22Rv1 (cell line): ENCODE measurements at regions not wholly inside any gene's neighbourhood (a gene's known extent, or its start where the extent isn't known, plus 50 kb on each side); places are given as distances from the start of the nearest gene placed in this dataset.

Experiments
- H3K27ac ChIP-seq: fragments of 450-650 bp; 2 replicates; pipeline ENCODE4 v1.5.1; 2017
- ZFX ChIP-seq: fragments of 450-650 bp; IDR thresholded peaks from 2 replicates; pipeline ENCODE4 v1.6.1; 2017; ENCODE audit warnings: antibody characterized with exemption, borderline replicate concordance
- TF ChIP-seq, protein P1 (sequence below): fragments of 450-650 bp; IDR thresholded peaks from 2 replicates; pipeline ENCODE4 v1.5.1; 2017; ENCODE audit warnings: mild to moderate bottlenecking

DNA sequence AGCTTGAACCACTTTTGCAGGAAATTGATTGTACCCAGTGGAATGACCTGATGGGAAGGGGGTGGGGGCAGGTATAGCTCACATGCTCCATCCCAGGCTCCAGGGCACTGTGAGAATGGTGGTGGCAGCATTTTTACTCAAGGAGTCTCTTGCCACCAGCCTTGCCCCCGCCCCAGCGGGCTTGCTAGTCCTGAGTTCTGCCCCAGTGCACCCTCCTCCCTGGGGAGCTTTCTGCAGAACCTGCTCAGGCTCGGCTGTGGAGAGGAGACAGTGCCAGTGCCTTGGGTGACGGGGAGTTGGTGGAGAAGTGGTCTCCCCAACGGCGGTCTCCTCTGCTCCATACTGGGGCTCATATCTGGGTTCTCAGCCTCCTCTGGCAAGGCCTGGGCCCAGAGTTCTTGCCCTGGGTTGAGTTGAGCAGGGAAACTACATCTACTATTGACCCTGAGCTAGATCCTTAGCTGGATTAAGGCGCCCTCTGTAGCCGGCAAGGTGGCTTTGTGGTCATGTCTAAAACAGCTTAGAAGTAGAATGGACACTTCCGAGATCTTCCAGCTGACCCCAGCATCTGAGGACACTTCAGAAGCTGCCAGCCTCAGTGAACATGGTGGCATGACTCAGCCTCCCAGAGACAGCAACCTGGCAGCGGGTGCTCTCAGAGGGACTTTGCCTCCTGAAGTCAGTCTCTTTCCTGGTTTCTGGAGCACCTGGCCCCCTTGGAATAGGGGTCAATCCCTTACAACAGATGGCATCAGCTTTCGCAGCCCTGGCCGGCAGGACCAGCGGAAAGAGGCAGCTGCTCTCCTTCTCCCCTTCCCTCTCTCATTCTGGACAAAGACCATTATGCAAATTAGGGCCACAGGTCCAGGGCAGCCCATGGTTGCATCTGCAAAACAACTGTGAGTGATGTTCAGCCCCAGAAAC is 363.4 kb upstream of the MKI67 start:
- TF ChIP-seq ZFX: no peak
- TF ChIP-seq, protein P1, sequence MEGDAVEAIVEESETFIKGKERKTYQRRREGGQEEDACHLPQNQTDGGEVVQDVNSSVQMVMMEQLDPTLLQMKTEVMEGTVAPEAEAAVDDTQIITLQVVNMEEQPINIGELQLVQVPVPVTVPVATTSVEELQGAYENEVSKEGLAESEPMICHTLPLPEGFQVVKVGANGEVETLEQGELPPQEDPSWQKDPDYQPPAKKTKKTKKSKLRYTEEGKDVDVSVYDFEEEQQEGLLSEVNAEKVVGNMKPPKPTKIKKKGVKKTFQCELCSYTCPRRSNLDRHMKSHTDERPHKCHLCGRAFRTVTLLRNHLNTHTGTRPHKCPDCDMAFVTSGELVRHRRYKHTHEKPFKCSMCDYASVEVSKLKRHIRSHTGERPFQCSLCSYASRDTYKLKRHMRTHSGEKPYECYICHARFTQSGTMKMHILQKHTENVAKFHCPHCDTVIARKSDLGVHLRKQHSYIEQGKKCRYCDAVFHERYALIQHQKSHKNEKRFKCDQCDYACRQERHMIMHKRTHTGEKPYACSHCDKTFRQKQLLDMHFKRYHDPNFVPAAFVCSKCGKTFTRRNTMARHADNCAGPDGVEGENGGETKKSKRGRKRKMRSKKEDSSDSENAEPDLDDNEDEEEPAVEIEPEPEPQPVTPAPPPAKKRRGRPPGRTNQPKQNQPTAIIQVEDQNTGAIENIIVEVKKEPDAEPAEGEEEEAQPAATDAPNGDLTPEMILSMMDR: no peak
- no peak overlapping the region for H3K27ac ChIP-seq

DNA sequence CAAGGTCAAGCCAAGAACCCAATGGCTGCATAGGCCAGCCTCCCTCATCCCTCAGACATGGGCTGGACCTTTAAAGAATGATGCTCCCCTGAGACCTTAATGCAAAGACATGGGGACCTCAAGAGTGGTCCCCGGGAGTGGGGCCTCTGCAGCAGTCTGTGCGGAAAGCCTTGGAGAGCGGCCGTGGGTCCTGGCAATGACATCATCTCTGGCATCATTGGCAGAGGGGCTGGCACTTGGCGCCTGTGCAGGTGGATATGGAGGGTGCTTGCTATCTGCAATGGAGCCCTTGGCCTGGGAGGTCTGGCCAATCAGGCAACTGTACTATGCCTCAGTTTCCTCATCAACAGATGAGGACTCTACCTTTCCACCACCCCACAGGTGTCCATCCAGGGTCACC is 365.5 kb upstream of the MKI67 start:
- no peak for TF ChIP-seq ZFX
- TF ChIP-seq, protein P1: no peak
- no peak overlapping the region for H3K27ac ChIP-seq

DNA sequence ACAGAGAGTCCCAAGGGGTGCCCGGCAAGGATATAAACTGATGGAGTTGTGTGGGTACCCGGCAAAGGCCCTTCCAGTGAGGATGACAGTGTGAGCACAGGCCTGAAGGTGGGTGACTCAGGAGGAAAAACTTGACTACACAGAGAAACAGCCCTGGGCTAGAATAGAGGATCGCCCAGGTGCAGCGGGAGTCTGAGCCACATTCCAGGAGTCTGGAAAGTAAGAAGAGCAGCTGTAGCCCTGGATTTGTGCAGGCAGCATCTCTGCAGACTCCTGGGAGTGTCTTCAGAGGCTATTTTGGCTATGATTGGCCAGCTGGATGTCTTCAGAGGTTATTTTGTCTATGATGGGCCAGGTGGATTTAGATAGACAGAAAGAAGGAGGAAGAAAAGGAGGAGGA is 367.6 kb upstream of the MKI67 start:
- TF ChIP-seq, protein P1: no peak
- TF ChIP-seq ZFX: no peak
- no peak overlapping the region for H3K27ac ChIP-seq

DNA sequence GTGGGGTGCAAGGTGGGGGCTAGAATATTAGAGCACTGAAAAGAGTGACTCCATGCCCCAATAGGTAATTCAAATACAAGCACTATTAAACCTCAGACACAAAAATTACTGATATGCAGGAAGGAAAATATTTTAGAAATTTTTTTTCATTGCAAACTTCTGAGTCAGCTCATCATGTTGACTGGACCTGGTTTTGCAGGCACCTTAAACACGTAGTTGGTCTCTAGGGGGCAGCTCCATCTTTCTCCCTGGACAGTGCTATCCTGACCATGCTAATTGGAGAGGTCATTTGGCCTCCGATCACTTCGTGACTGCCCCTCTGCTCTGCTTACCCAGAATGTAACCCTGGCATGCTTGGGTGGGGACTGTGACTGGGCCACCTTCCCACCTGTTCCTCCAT is 368.4 kb upstream of the MKI67 start:
- no peak for TF ChIP-seq ZFX
- TF ChIP-seq, protein P1: no peak
- no peak overlapping the region for H3K27ac ChIP-seq

DNA sequence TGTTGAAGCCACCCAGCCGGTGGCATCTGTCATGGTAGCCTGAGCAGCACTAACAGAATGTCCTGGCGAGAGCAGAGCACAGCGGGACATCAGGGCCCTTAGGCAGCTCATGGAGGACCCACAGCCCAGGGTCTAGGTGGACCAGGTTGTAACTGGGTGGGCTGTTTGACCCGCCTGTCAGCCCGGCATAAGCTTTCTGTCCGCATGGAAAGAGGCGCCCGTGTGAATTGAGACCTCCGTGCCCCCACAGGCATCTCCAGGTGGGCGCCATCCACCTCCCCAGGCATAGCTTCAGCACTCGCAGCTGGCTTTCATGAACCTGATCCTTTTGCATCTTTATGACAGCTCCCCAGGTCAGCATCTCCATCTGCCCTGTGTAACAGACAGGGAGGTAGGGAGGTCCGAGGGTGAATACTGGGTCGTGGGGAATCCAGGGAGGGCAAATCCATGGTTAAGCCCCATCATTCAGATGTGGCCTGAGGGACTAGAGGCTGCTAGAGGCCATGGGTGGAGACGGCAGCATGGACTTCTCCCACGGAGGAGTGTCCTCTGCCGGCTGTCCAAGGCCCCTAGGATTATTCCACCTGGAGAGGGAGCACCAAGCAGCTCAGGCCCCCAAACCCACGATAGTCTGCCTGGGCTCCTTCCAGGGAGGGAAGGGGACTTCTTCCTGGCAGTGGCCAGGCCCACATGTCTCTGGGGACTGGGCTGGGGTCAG is 371.6 kb upstream of the MKI67 start:
- H3K27ac ChIP-seq: no peak overlapping the region
- TF ChIP-seq, protein P1: no peak
- no peak for TF ChIP-seq ZFX

DNA sequence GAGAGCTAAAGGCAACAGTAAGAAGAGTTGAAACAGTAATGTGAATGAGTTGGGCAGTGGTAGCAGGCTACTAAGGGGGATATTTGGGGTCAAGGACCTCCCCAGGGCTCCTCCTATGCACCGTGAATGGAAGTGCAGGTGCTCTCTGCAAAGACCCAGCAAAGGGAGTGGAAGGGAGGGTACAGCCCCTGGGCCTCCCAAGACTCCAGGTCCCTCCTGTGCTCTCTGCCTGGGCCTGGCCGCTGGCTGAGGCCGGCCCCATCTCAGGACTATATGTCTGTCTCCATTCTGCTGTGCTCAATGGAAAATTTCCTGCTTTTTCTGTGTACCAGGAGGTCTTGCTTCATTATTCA is 372.1 kb upstream of the MKI67 start:
- no peak for TF ChIP-seq ZFX
- TF ChIP-seq, protein P1: no peak
- H3K27ac ChIP-seq: no peak overlapping the region

DNA sequence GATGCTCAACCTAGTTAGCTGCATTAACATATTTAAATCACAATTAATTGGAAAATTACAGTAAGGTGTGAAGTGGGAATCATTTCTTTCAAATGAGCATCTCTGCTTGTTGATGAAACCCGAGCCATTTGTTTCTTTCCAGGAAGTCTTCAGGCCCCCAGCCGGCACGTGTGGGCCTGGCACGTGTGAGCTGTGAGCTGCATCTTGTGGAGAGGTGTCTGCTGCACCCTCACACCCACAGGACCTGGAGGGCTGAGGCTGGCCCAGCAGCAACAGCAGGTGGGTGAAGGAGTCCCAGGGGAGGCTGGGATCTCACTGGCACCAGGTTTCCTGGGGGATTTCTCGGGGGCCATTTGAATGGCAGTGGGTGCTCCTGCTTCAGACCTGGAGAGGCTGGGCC is 372.5 kb upstream of the MKI67 start:
- H3K27ac ChIP-seq: no peak overlapping the region
- no peak for TF ChIP-seq ZFX
